H9 (cell line): ENCODE measurements at regions not wholly inside any gene's neighbourhood (a gene's known extent, or its start where the extent isn't known, plus 50 kb on each side); places are given as distances from the start of the nearest gene placed in this dataset.

Source experiments
- DNase-seq: peaks from one replicate; pipeline ENCODE4 v3.0.0-alpha.2; 2017
- H2AFZ ChIP-seq: one replicate; pipeline ENCODE4 v1.6.1; 2013; ENCODE audit warnings: mild to moderate bottlenecking, low read length, control low read depth, moderate library complexity
- H2AK5ac ChIP-seq: 2 replicates; pipeline ENCODE4 v1.6.1; 2013; ENCODE audit warnings: low read length, control low read depth, mixed read lengths; ENCODE audit not compliant: insufficient read length
- H2BK120ac ChIP-seq: one replicate; pipeline ENCODE4 v1.6.1; 2013; ENCODE audit warnings: low read depth, mild to moderate bottlenecking, low read length, control low read depth, inconsistent platforms; ENCODE audit not compliant: poor library complexity, severe bottlenecking
- H2BK12ac ChIP-seq: 2 replicates; pipeline ENCODE4 v1.6.1; 2013; ENCODE audit warnings: low read length, control low read depth, mixed read lengths, low read depth; ENCODE audit not compliant: insufficient read length
- H2BK15ac ChIP-seq: 2 replicates; pipeline ENCODE4 v1.6.1; 2013; ENCODE audit warnings: low read depth, low read length, control low read depth
- H2BK20ac ChIP-seq: one replicate; pipeline ENCODE4 v1.6.1; 2013; ENCODE audit warnings: low read depth, mild to moderate bottlenecking, low read length, control low read depth, inconsistent platforms; ENCODE audit not compliant: poor library complexity, severe bottlenecking
- H2BK5ac ChIP-seq: 2 replicates; pipeline ENCODE4 v1.6.1; 2013; ENCODE audit warnings: low read length, control low read depth, mixed read lengths; ENCODE audit not compliant: insufficient read length
- H3K14ac ChIP-seq: 2 replicates; pipeline ENCODE4 v1.6.1; 2013; ENCODE audit warnings: low read length, control low read depth; ENCODE audit not compliant: insufficient read depth
- H3K18ac ChIP-seq: 2 replicates; pipeline ENCODE4 v1.6.1; 2013; ENCODE audit warnings: low read depth, mild to moderate bottlenecking, mixed read lengths, low read length, control low read depth; ENCODE audit not compliant: insufficient read length
- H3K23ac ChIP-seq: 2 replicates; pipeline ENCODE4 v1.6.1; 2013; ENCODE audit warnings: low read length, control low read depth, mixed read lengths, low read depth; ENCODE audit not compliant: insufficient read length
- H3K23me2 ChIP-seq: 2 replicates; pipeline ENCODE4 v1.6.1; 2013; ENCODE audit warnings: low read depth, mild to moderate bottlenecking, mixed read lengths, low read length, control low read depth; ENCODE audit not compliant: insufficient read length, poor library complexity, severe bottlenecking
- H3K27ac ChIP-seq: 2 replicates; pipeline ENCODE4 v1.5.1; 2013; ENCODE audit warnings: low read length, control low read depth, mixed read lengths, low read depth; ENCODE audit not compliant: insufficient read length
- H3K27me3 ChIP-seq: 2 replicates; pipeline ENCODE4 v1.6.1; 2013; ENCODE audit warnings: low read length, control low read depth, inconsistent platforms; ENCODE audit not compliant: insufficient read depth
- H3K4ac ChIP-seq: 2 replicates; pipeline ENCODE4 v1.6.1; 2013; ENCODE audit warnings: low read depth, mild to moderate bottlenecking, control low read depth, inconsistent platforms, low read length, moderate library complexity
- H3K4me1 ChIP-seq: 2 replicates; pipeline ENCODE4 v1.6.1; 2013; ENCODE audit warnings: low read length, control low read depth, inconsistent platforms; ENCODE audit not compliant: insufficient read depth
- H3K4me2 ChIP-seq: 2 replicates; pipeline ENCODE4 v1.6.1; 2013; ENCODE audit warnings: low read length, control low read depth, mixed read lengths; ENCODE audit not compliant: insufficient read length, insufficient read depth
- H3K56ac ChIP-seq: 2 replicates; pipeline ENCODE4 v1.6.1; 2013; ENCODE audit warnings: low read depth, mild to moderate bottlenecking, mixed read lengths, low read length, control low read depth; ENCODE audit not compliant: insufficient read length
- H3K79me1 ChIP-seq: 2 replicates; pipeline ENCODE4 v1.6.1; 2013; ENCODE audit warnings: low read depth, mild to moderate bottlenecking, moderate library complexity, low read length, control low read depth, inconsistent platforms; ENCODE audit not compliant: insufficient read depth, poor library complexity, severe bottlenecking
- H3K79me2 ChIP-seq: 2 replicates; pipeline ENCODE4 v1.6.1; 2013; ENCODE audit warnings: low read length, control low read depth, inconsistent platforms; ENCODE audit not compliant: insufficient read depth
- H3K9ac ChIP-seq: 2 replicates; pipeline ENCODE4 v1.6.1; 2013; ENCODE audit warnings: low read length, control low read depth, mixed read lengths; ENCODE audit not compliant: insufficient read length; ENCODE audit errors: extremely low read depth
- H3K9me3 ChIP-seq: one replicate; pipeline ENCODE4 v1.6.1; 2013; ENCODE audit warnings: low read depth, low read length, inconsistent platforms; ENCODE audit not compliant: control insufficient read depth
- H3T11ph ChIP-seq: one replicate; pipeline ENCODE4 v1.6.1; 2013; ENCODE audit warnings: mild to moderate bottlenecking, low read length, control low read depth, inconsistent platforms
- H4K20me1 ChIP-seq: one replicate; pipeline ENCODE4 v1.6.1; 2013; ENCODE audit not compliant: control insufficient read depth, insufficient read length, insufficient read depth
- H4K5ac ChIP-seq: 2 replicates; pipeline ENCODE4 v1.6.1; 2013; ENCODE audit warnings: low read depth, mild to moderate bottlenecking, mixed read lengths, low read length, control low read depth; ENCODE audit not compliant: insufficient read length
- H4K8ac ChIP-seq: replicated peaks from 2 replicates; pipeline ENCODE4 v1.6.1; 2013; ENCODE audit warnings: low read length, control low read depth, mixed read lengths, low read depth; ENCODE audit not compliant: insufficient read length
- H4K91ac ChIP-seq: 2 replicates; pipeline ENCODE4 v1.6.1; 2013; ENCODE audit warnings: low read depth, mild to moderate bottlenecking, moderate library complexity, mixed read lengths, low read length, control low read depth; ENCODE audit not compliant: insufficient read length
- H3K27ac Mint-ChIP-seq, 3 experiments: 2 replicates in 2 of 3; 3 replicates in 1 of 3; pipeline ENCODE4 v1.8.0; 2020 to 2021; ENCODE audit warnings: mixed read lengths in 3 of 3, mild to moderate bottlenecking in 1 of 3, moderate library complexity in 1 of 3
- H3K27me3 Mint-ChIP-seq: 2 replicates; pipeline ENCODE4 v1.8.0; 2021; ENCODE audit warnings: low read depth, mild to moderate bottlenecking, moderate library complexity, mixed read lengths
- H3K36me3 Mint-ChIP-seq, 3 experiments: 2 replicates in 2 of 3; 3 replicates in 1 of 3; pipeline ENCODE4 v1.8.0; 2020 to 2021; ENCODE audit warnings: low read depth in 3 of 3, mixed read lengths in 3 of 3; ENCODE audit not compliant: insufficient read depth in 1 of 3
- H3K4me1 Mint-ChIP-seq, 2 experiments: 2 replicates each; pipeline ENCODE4 v1.8.0; 2020; ENCODE audit warnings: mixed read lengths in 2 of 2
- H3K4me3 Mint-ChIP-seq, 2 experiments: 2 replicates in 1 of 2; 3 replicates in 1 of 2; pipeline ENCODE4 v1.8.0; 2020 to 2021; ENCODE audit warnings: mild to moderate bottlenecking in 2 of 2, mixed read lengths in 2 of 2, moderate library complexity in 1 of 2
- H3K9me3 Mint-ChIP-seq, 2 experiments: 2 replicates in 1 of 2; 3 replicates in 1 of 2; pipeline ENCODE4 v1.8.0; 2020; ENCODE audit warnings: mild to moderate bottlenecking in 2 of 2, mixed read lengths in 2 of 2, moderate library complexity in 1 of 2
- WGBS: extraction: QIAGEN DNeasy Blood & Tissue Kit; methylation state at CpG from one replicate; pipeline ENCODE4 v1.1.7; 2013; ENCODE audit warnings: missing lambda C conversion rate, low lambda C conversion rate, mixed read lengths; ENCODE audit not compliant: insufficient read length; ENCODE audit errors: extremely low coverage; 5-methylcytosine and 5-hydroxymethylcytosine counted together
- TF ChIP-seq, protein P1 (sequence below): fragments of 200-600 bp; sonication (generic); conservative IDR thresholded peaks from 3 replicates; pipeline ENCODE4 v1.8.0; 2021; ENCODE audit warnings: antibody characterized with exemption, mild to moderate bottlenecking

DNA sequence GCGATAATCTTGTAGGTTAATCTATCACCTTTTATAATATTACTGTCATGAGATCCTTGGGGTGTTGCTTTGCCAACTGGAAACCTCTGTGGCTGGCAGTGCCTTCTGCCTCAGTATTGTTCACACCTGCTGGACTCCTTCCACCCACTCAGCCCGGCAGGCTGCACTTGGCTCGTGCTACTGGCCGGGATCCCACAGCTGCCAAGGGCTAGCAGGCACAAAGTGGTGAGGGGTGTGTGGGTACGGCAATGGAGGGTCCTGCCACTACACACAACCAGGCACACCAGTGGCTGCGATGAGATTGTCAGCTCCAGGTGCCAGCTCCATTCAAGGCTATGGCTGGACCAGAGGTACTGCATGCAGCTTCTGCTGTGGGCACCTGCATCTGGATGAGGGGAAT lies 191.2 kb upstream of the LYPLAL1 start:
- no peak overlapping the region for H3K14ac ChIP-seq
- H4K5ac ChIP-seq: no peak overlapping the region
- H3K4ac ChIP-seq: no peak overlapping the region
- no peak overlapping the region for H4K8ac ChIP-seq
- no peak overlapping the region for H3K23ac ChIP-seq
- no peak overlapping the region for H2BK15ac ChIP-seq
- no peak for DNase-seq
- H3K9me3 ChIP-seq: no peaks in the 10 kb centered on the region
- Mint-ChIP-seq H3K9me3 (no peaks in the 10 kb centered on the region), H3K27ac (no peak overlapping the region), H3K4me3 (no peak overlapping the region), H3K27me3 (no peaks in the 10 kb centered on the region), H3K36me3 (no peaks in the 10 kb centered on the region), H3K4me1 (no peaks in the 10 kb centered on the region)
- H4K20me1 ChIP-seq: no peaks in the 10 kb centered on the region
- H3K4me2 ChIP-seq: no peak overlapping the region
- H3K23me2 ChIP-seq: no peaks in the 10 kb centered on the region
- no peaks in the 10 kb centered on the region for H3K27me3 ChIP-seq
- no peak overlapping the region for H2BK120ac ChIP-seq
- H3K79me1 ChIP-seq: no peaks in the 10 kb centered on the region
- TF ChIP-seq, protein P1, sequence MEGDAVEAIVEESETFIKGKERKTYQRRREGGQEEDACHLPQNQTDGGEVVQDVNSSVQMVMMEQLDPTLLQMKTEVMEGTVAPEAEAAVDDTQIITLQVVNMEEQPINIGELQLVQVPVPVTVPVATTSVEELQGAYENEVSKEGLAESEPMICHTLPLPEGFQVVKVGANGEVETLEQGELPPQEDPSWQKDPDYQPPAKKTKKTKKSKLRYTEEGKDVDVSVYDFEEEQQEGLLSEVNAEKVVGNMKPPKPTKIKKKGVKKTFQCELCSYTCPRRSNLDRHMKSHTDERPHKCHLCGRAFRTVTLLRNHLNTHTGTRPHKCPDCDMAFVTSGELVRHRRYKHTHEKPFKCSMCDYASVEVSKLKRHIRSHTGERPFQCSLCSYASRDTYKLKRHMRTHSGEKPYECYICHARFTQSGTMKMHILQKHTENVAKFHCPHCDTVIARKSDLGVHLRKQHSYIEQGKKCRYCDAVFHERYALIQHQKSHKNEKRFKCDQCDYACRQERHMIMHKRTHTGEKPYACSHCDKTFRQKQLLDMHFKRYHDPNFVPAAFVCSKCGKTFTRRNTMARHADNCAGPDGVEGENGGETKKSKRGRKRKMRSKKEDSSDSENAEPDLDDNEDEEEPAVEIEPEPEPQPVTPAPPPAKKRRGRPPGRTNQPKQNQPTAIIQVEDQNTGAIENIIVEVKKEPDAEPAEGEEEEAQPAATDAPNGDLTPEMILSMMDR: no peak
- no peak overlapping the region for H2BK5ac ChIP-seq
- H3K27ac ChIP-seq: no peak overlapping the region
- H3K18ac ChIP-seq: no peak overlapping the region
- no peak overlapping the region for H2BK20ac ChIP-seq
- H3K9ac ChIP-seq: no peak overlapping the region
- H3K56ac ChIP-seq: no peak overlapping the region
- no peak overlapping the region for H2AK5ac ChIP-seq
- H3T11ph ChIP-seq: no peak overlapping the region
- no peaks in the 10 kb centered on the region for H3K79me2 ChIP-seq
- no peak overlapping the region for H2BK12ac ChIP-seq
- no CpG with 5 or more reads among the region's 6 CpGs for WGBS
- no peaks in the 10 kb centered on the region for H3K4me1 ChIP-seq
- no peak overlapping the region for H2AFZ ChIP-seq
- H4K91ac ChIP-seq: no peak overlapping the region
